Ishikawa (cell line): ENCODE measurements at regions not wholly inside any gene's neighbourhood (a gene's known extent, or its start where the extent isn't known, plus 50 kb on each side); places are given as distances from the start of the nearest gene placed in this dataset.

ENCODE experiments used
- CEBPB ChIP-seq: IDR thresholded peaks from 2 replicates; pipeline ENCODE4 v1.6.1; 2012
- CREB1 ChIP-seq: IDR thresholded peaks from 2 replicates; pipeline ENCODE4 v1.6.1; 2012; ENCODE audit warnings: low read depth
- EP300 ChIP-seq: IDR thresholded peaks from 2 replicates; pipeline ENCODE4 v1.6.1; 2012; ENCODE audit warnings: borderline replicate concordance
- NFIC ChIP-seq: IDR thresholded peaks from 2 replicates; pipeline ENCODE4 v1.6.1; 2012
- RAD21 ChIP-seq: IDR thresholded peaks from 2 replicates; pipeline ENCODE4 v1.6.1; 2012; ENCODE audit warnings: low read depth
- TAF1 ChIP-seq: IDR thresholded peaks from 2 replicates; pipeline ENCODE4 v1.6.1; 2012; ENCODE audit warnings: low read depth, mild to moderate bottlenecking
- TCF12 ChIP-seq: IDR thresholded peaks from 2 replicates; pipeline ENCODE4 v1.6.1; 2012; ENCODE audit warnings: low read depth
- YY1 ChIP-seq: IDR thresholded peaks from 2 replicates; pipeline ENCODE4 v1.6.1; 2012; ENCODE audit warnings: low read depth
- ZBTB7A ChIP-seq: IDR thresholded peaks from 2 replicates; pipeline ENCODE4 v1.6.1; 2012; ENCODE audit warnings: low read depth
- TF ChIP-seq, protein P1 (sequence below): IDR thresholded peaks from 2 replicates; pipeline ENCODE4 v1.6.1; 2012
- TF ChIP-seq, protein P2 (sequence below): IDR thresholded peaks from 2 replicates; pipeline ENCODE4 v1.6.1; 2012; ENCODE audit warnings: low read depth, mild to moderate bottlenecking

DNA sequence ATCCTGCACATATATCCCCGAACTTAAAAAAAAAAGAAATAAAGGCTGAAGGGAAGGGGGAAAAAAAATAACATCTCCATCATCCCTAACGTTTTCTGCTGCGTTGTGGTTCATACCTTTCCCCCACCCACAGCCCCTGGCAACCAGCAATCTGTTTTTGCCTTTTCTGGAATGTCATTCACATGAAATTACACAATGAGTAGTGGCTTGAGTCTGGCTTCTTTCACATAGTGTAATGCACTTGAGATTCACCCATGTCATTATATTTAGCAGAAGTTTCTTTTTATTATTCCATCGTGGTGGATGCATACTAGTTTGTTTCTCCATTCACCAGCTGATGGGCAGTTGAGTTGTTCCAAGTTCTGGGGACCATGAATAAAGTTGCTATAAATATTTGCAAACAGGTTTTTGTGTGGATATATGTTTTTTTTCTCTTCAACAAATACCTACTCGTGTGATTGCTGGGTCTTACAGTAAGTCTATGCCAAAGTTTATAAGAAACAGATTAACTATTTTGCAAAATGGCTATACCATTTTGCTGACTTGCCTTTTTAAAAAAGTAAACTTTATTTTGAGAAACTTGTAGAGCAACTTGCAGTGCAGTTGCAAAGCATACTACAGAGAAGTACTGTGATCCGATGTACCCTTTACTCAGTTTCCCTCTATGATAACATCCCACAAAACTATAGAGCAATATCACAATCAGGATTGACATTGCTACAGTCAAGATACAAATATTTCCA, 322.5 kb downstream of the LPIN1 start:
- no peak for TF ChIP-seq YY1
- TF ChIP-seq, protein P1, sequence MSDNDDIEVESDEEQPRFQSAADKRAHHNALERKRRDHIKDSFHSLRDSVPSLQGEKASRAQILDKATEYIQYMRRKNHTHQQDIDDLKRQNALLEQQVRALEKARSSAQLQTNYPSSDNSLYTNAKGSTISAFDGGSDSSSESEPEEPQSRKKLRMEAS: no peak
- no peak for TF ChIP-seq CREB1
- TF ChIP-seq EP300: no peak
- TF ChIP-seq NFIC: no peak
- TF ChIP-seq CEBPB: no peak
- TF ChIP-seq TAF1: no peak
- no peak for TF ChIP-seq ZBTB7A
- no peak for TF ChIP-seq TCF12
- no peak for TF ChIP-seq RAD21
- TF ChIP-seq, protein P2, sequence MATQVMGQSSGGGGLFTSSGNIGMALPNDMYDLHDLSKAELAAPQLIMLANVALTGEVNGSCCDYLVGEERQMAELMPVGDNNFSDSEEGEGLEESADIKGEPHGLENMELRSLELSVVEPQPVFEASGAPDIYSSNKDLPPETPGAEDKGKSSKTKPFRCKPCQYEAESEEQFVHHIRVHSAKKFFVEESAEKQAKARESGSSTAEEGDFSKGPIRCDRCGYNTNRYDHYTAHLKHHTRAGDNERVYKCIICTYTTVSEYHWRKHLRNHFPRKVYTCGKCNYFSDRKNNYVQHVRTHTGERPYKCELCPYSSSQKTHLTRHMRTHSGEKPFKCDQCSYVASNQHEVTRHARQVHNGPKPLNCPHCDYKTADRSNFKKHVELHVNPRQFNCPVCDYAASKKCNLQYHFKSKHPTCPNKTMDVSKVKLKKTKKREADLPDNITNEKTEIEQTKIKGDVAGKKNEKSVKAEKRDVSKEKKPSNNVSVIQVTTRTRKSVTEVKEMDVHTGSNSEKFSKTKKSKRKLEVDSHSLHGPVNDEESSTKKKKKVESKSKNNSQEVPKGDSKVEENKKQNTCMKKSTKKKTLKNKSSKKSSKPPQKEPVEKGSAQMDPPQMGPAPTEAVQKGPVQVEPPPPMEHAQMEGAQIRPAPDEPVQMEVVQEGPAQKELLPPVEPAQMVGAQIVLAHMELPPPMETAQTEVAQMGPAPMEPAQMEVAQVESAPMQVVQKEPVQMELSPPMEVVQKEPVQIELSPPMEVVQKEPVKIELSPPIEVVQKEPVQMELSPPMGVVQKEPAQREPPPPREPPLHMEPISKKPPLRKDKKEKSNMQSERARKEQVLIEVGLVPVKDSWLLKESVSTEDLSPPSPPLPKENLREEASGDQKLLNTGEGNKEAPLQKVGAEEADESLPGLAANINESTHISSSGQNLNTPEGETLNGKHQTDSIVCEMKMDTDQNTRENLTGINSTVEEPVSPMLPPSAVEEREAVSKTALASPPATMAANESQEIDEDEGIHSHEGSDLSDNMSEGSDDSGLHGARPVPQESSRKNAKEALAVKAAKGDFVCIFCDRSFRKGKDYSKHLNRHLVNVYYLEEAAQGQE: no peak
